Neutrophil (primary cell): ENCODE measurements at regions not wholly inside any gene's neighbourhood (a gene's known extent, or its start where the extent isn't known, plus 50 kb on each side); places are given as distances from the start of the nearest gene placed in this dataset.

ENCODE experiments used
- H3K27ac ChIP-seq: fragments of 200-600 bp; sonication (generic); 2 replicates; pipeline ENCODE4 v1.5.1; 2016; ENCODE audit warnings: mild to moderate bottlenecking, moderate library complexity
- H3K27me3 ChIP-seq: fragments of 200-600 bp; sonication (generic); 2 replicates; pipeline ENCODE4 v1.6.0; 2016; ENCODE audit warnings: mild to moderate bottlenecking
- H3K36me3 ChIP-seq: fragments of 200-600 bp; sonication (generic); 2 replicates; pipeline ENCODE4 v1.5.1; 2017
- H3K4me1 ChIP-seq, 2 experiments: fragments of 200-600 bp in 1 of 2; sonication (generic) in 1 of 2; 1 replicate in 1 of 2; 2 replicates in 1 of 2; pipeline versions ENCODE4 v1.5.1 to v1.6.1; 2013 to 2016; ENCODE audit warnings: low read depth in 1 of 2, low read length in 1 of 2, mild to moderate bottlenecking in 1 of 2, moderate library complexity in 1 of 2; ENCODE audit not compliant: control insufficient read depth in 1 of 2, insufficient read depth in 1 of 2
- H3K4me3 ChIP-seq, 2 experiments: fragments of 200-600 bp in 1 of 2; sonication (generic) in 1 of 2; 1 replicate in 1 of 2; 2 replicates in 1 of 2; pipeline ENCODE4 v1.5.1; 2013 to 2016; ENCODE audit warnings: low read depth in 1 of 2, low read length in 1 of 2, mild to moderate bottlenecking in 1 of 2, moderate library complexity in 1 of 2
- H3K9me3 ChIP-seq: fragments of 200-600 bp; sonication (generic); 2 replicates; pipeline ENCODE4 v1.5.1; 2016
- TF ChIP-seq, protein P1 (sequence below): fragments of 200-600 bp; sonication (generic); IDR thresholded peaks from 2 replicates; pipeline ENCODE4 v1.5.1; 2016; ENCODE audit warnings: antibody characterized with exemption

DNA sequence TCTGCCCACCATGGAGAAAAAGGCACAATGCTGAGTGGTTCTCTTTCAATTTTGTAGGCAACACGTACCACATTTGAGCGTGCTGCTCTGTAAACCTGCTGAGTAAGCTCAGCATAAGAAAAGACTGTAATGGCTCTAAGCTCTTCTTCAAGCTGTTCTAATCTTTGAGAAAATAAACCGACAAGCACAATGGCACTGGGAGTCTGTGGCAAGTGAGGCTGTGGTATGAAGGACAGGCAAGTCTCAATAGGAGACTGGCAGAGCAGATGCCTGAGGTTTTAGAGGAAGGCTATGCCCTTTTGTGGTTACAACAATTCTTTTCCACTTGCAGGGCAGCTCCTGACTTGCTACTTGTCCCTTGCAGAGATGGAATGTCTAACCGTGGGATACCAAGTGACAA lies 136.7 kb upstream of the EXOC2 start:
- TF ChIP-seq, protein P1, sequence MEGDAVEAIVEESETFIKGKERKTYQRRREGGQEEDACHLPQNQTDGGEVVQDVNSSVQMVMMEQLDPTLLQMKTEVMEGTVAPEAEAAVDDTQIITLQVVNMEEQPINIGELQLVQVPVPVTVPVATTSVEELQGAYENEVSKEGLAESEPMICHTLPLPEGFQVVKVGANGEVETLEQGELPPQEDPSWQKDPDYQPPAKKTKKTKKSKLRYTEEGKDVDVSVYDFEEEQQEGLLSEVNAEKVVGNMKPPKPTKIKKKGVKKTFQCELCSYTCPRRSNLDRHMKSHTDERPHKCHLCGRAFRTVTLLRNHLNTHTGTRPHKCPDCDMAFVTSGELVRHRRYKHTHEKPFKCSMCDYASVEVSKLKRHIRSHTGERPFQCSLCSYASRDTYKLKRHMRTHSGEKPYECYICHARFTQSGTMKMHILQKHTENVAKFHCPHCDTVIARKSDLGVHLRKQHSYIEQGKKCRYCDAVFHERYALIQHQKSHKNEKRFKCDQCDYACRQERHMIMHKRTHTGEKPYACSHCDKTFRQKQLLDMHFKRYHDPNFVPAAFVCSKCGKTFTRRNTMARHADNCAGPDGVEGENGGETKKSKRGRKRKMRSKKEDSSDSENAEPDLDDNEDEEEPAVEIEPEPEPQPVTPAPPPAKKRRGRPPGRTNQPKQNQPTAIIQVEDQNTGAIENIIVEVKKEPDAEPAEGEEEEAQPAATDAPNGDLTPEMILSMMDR, result no peak

GRCh38 chr6:827431-827830 lies 134.5 kb upstream of the EXOC2 start:
- Histone ChIP-seq H3K9me3 (peaks cover 6% of the 10 kb centered on the region), H3K27me3 (peaks cover 4% of the 10 kb centered on the region), H3K36me3 (no peaks in the 10 kb centered on the region), H3K4me1 (no peaks in the 10 kb centered on the region), H3K4me3 (no peak overlapping the region), H3K27ac (no peak overlapping the region)
- TF ChIP-seq, protein P1, result no peak

More for the DNA sequence above, 136.7 kb upstream of the EXOC2 start:
- H3K27ac ChIP-seq, result no peak overlapping the region
- H3K36me3 ChIP-seq, result no peaks in the 10 kb centered on the region
- no peaks in the 10 kb centered on the region for H3K27me3 ChIP-seq
- no peaks in the 10 kb centered on the region for H3K4me1 ChIP-seq
- H3K9me3 ChIP-seq, result peaks cover 11% of the 10 kb centered on the region
- no peak overlapping the region for H3K4me3 ChIP-seq

- Histone ChIP-seq H3K27me3 (peaks cover 25% of the 10 kb centered on the region), H3K9me3 (no peaks in the 10 kb centered on the region), H3K4me3 (no peak overlapping the region), H3K27ac (no peak overlapping the region), H3K36me3 (no peaks in the 10 kb centered on the region), H3K4me1 (peaks cover 11 to 24% of the 10 kb centered on the region in 2 experiments)
- TF ChIP-seq, protein P1, result no peak
Measured at GRCh38 chr6:819122-819521, 126.2 kb upstream of the EXOC2 start.

- Histone ChIP-seq H3K4me3 (no peak overlapping the region), H3K27ac (no peak overlapping the region), H3K4me1 (peaks cover 11 to 24% of the 10 kb centered on the region in 2 experiments), H3K9me3 (no peaks in the 10 kb centered on the region), H3K36me3 (no peaks in the 10 kb centered on the region), H3K27me3 (peaks cover 25% of the 10 kb centered on the region)
- TF ChIP-seq, protein P1, result no peak
Measured at GRCh38 chr6:818196-818595, 125.3 kb upstream of the EXOC2 start.

DNA sequence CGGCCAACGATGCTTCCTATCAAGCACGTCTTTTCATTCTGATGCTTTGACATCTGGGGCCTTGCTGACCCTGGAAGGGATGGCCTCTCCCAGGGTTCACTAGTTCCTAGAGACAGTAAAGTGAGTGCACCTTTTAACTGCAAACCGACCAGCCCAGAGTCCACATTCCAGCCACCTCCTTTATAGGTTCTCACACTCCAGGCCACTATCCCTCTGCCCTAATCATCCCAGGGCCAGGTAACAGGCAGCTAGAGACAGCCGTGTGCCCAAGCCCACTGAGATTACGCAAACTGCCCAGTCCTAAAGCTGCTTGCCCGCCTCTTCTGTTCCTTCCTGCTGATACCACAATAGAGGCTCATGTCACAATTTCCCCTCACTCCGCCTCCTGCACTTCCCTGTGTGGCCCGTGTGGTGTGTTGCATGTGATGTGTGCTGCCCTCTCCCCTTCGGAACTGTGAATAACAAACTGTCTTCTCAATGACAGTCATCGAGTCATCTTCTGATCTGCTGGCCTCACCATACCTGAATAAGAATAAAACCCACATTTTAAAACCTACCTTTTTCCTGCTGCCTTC lies 123.7 kb upstream of the EXOC2 start:
- Histone ChIP-seq H3K27ac (peak overlapping the region; percentile 47), H3K4me1 (peaks cover 11 to 24% of the 10 kb centered on the region in 2 experiments), H3K27me3 (peaks cover 24% of the 10 kb centered on the region), H3K36me3 (no peaks in the 10 kb centered on the region), H3K4me3 (peak overlapping the region in 1 of 2 experiments; percentile 22), H3K9me3 (no peaks in the 10 kb centered on the region)
- TF ChIP-seq, protein P1, result no peak

GRCh38 chr6:815348-815738 lies 122.4 kb upstream of the EXOC2 start:
- H3K4me1 ChIP-seq, result peaks cover 11 to 24% of the 10 kb centered on the region in 2 experiments
- H3K4me3 ChIP-seq, result no peak overlapping the region
- H3K27ac ChIP-seq, result no peak overlapping the region
- peaks cover 16% of the 10 kb centered on the region for H3K27me3 ChIP-seq
- TF ChIP-seq, protein P1, result no peak
- no peaks in the 10 kb centered on the region for H3K9me3 ChIP-seq
- no peaks in the 10 kb centered on the region for H3K36me3 ChIP-seq
